ENCODE measurements at regions not wholly inside any gene's neighbourhood (a gene's known extent, or its start where the extent isn't known, plus 50 kb on each side); places are given as distances from the start of the nearest gene placed in this dataset.

DNA sequence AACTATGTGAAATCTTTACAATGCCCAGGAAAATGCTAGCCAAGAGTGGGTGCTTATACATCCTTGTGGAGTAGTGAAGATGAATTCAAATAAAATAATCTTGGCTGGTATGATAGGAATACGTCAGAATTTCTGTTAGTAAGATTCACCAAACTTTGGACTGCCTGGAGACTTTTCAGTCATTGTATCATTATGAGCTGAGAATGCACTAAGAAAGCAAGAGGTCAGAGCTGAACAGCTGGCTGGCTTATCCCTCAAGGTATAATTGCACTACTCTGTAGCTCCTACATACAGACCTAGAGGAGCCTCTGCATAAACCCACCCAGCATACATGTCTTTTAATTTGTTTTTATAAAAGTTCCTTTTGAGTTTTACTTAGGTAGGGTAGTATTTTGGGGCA is 568.5 kb upstream of the RIOK2 start:
- TF ChIP-seq CTCF (IDR thresholded peaks at IDR 0.05) (no peak), POLR2A (IDR thresholded peaks at IDR 0.05) (no peak)
